ENCODE measurements at regions not wholly inside any gene's neighbourhood (a gene's known extent, or its start where the extent isn't known, plus 50 kb on each side); places are given as distances from the start of the nearest gene placed in this dataset.
"Not testable (repeated sequence)": the region's sequence is repeated elsewhere in the genome, so short reads cannot be mapped to it uniquely, and the experiment has no call there.

DNA sequence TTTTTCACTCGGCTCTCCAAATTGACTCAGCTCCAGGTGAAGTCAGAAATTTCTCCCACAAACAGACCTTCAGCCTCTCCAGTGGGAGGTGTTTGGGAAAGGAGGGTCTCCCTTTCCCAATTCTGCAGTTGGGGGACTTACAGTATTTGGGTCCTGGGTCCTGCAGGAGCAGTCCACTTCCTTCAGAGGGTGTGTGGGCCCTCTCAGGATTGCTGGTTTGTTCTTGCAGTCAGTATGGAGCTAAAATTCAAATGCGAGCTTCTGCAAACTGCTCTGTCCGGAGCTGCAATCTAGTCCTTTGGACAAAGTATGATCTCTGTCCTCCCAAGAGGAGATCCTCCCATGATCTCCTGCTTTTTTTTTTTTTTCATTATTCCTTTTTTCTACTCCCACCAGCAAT, 87.9 kb upstream of the MSTN start:
- H3K4me3 ChIP-seq (ENCODE audit: low read depth, low read length), result no peak overlapping the region
- TF ChIP-seq, protein P1, sequence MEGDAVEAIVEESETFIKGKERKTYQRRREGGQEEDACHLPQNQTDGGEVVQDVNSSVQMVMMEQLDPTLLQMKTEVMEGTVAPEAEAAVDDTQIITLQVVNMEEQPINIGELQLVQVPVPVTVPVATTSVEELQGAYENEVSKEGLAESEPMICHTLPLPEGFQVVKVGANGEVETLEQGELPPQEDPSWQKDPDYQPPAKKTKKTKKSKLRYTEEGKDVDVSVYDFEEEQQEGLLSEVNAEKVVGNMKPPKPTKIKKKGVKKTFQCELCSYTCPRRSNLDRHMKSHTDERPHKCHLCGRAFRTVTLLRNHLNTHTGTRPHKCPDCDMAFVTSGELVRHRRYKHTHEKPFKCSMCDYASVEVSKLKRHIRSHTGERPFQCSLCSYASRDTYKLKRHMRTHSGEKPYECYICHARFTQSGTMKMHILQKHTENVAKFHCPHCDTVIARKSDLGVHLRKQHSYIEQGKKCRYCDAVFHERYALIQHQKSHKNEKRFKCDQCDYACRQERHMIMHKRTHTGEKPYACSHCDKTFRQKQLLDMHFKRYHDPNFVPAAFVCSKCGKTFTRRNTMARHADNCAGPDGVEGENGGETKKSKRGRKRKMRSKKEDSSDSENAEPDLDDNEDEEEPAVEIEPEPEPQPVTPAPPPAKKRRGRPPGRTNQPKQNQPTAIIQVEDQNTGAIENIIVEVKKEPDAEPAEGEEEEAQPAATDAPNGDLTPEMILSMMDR (IDR thresholded peaks at IDR 0.05; ENCODE audit: insufficient read depth, low read depth, low read length, missing control alignments), result no peak
- DNase-seq (ENCODE audit: low read depth), result no peak

GRCh38 chr2:190149908-190150307, 87.4 kb upstream of the MSTN start:
- TF ChIP-seq, protein P1 (IDR thresholded peaks at IDR 0.05; ENCODE audit: insufficient read depth, low read depth, low read length, missing control alignments), result no peak
- no peak overlapping the region for H3K4me3 ChIP-seq (ENCODE audit: low read depth, low read length)
- DNase-seq (ENCODE audit: low read depth), result no peak

DNA sequence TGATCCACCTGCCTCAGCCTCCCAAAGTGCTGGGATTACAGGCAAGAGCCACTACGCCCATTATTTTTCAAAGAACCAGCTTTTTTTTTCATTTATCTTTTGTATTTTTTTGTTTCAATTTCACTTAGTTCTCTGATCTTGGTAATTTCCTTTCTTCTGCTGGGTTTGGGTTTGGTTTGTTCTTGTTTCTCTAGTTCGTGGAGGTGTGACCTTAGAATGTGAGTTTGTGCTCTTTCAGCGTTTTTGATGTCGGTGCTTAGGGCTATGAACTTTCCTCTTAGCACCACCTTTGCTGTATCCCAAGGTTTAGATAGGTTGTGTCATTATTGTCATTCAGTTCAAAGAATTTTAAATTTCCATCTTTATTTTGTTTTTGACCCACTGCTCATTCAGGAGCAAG, 86.7 kb upstream of the MSTN start:
- DNase-seq (ENCODE audit: low read depth), result no peak
- no peak overlapping the region for H3K4me3 ChIP-seq (ENCODE audit: low read depth, low read length)
- TF ChIP-seq, protein P1 (IDR thresholded peaks at IDR 0.05; ENCODE audit: insufficient read depth, low read depth, low read length, missing control alignments), result no peak

DNA sequence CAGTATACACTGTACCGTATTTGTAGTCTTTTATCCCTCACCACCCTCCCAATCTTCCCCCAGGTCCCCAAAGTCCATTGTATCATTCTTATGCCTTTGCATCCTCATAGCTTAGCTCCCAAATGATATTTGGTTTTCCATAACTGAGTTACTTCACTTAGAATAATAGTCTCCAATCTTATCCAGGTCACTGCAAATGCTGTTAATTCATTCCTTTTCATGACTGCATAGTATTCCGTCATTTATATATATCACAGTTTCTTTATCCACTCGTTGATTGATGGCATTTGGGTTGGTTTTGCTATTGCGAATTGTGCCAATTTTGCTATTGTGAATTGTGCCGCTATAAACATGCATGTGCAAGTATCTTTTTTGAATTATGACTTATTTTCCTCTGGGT, 83.6 kb upstream of the MSTN start:
- H3K4me3 ChIP-seq (ENCODE audit: low read depth, low read length); DNase-seq (ENCODE audit: low read depth): not testable (repeated sequence)

DNA sequence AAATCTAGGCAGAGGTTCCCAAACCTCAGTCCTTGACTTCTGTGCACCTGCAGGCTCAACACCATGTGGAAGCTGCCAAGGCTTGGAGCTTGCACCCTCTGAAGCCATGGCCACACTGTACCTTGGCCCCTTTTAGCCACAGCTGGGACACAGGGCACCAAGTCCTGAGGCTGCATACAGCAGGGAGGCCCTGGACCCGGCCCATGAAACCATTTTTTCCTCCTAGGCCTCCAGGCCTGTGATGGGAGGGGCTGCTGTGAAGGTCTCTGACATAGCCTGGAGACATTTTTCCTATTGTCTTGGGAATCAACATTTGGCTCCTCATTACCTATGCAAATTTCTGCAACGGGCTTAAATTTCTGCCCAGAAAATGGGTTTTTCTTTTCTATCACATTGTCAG, 77.9 kb upstream of the MSTN start:
- not testable (repeated sequence) for DNase-seq (ENCODE audit: low read depth); H3K4me3 ChIP-seq (ENCODE audit: low read depth, low read length)

- TF ChIP-seq, protein P1 (IDR thresholded peaks at IDR 0.05; ENCODE audit: insufficient read depth, low read depth, low read length, missing control alignments), result no peak
- no peak for DNase-seq (ENCODE audit: low read depth)
- no peak overlapping the region for H3K4me3 ChIP-seq (ENCODE audit: low read depth, low read length)
These were observed 76.8 kb upstream of the MSTN start for GRCh38 chr2:190139371-190139770.

GRCh38 chr2:190138032-190138431, 75.5 kb upstream of the MSTN start:
- H3K4me3 ChIP-seq (ENCODE audit: low read depth, low read length), result no peak overlapping the region
- DNase-seq (ENCODE audit: low read depth), result no peak
- TF ChIP-seq, protein P1 (IDR thresholded peaks at IDR 0.05; ENCODE audit: insufficient read depth, low read depth, low read length, missing control alignments), result no peak

DNA sequence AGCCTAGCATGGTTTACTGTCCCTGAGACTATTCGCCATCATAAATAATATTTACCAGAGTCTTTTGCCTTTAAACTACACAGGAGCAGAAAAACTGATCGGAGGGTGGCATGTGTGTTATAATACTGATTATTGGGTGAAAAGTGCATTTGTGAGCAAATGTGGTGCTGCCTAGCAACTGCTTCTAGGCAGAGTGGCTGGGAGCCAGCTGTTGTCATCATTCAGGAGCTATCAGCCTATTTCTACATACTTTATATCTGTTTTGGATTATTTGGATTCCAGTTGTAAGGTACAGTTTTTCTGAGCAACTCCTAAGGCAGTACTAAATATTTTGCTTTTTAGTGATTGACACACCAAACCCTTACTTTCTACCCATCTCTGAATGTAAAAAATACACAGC, 75.0 kb upstream of the MSTN start:
- TF ChIP-seq, protein P1 (IDR thresholded peaks at IDR 0.05; ENCODE audit: insufficient read depth, low read depth, low read length, missing control alignments), result no peak
- H3K4me3 ChIP-seq (ENCODE audit: low read depth, low read length), result no peak overlapping the region

More for the DNA sequence above, 75.0 kb upstream of the MSTN start:
- no peak for DNase-seq (ENCODE audit: low read depth)
